Endodermal cell (in vitro differentiated cells): ENCODE measurements at regions not wholly inside any gene's neighbourhood (a gene's known extent, or its start where the extent isn't known, plus 50 kb on each side); places are given as distances from the start of the nearest gene placed in this dataset.

ENCODE experiments used
- DNase-seq: peaks from one replicate; pipeline ENCODE4 v3.0.0-alpha.2; 2017
- H3K27ac ChIP-seq: 2 replicates; pipeline ENCODE4 v1.5.1; 2013; ENCODE audit warnings: mild to moderate bottlenecking, low read depth, low read length, moderate library complexity
- H3K27me3 ChIP-seq: 2 replicates; pipeline ENCODE4 v1.6.1; 2013; ENCODE audit warnings: mild to moderate bottlenecking, low read length, moderate library complexity; ENCODE audit not compliant: insufficient read depth, control insufficient read depth, poor library complexity, severe bottlenecking
- H3K36me3 ChIP-seq: 2 replicates; pipeline ENCODE4 v1.7.0; 2013; ENCODE audit warnings: mild to moderate bottlenecking, low read length, moderate library complexity; ENCODE audit not compliant: control insufficient read depth, insufficient read depth
- H3K4me1 ChIP-seq: one replicate; pipeline ENCODE4 v1.7.0; 2013; ENCODE audit warnings: low read length; ENCODE audit not compliant: control insufficient read depth, insufficient read depth
- H3K4me3 ChIP-seq: 2 replicates; pipeline ENCODE4 v1.5.1; 2013; ENCODE audit warnings: mild to moderate bottlenecking, low read length, moderate library complexity
- H3K9ac ChIP-seq: 2 replicates; pipeline ENCODE4 v1.6.1; 2013; ENCODE audit warnings: mild to moderate bottlenecking, low read length, moderate library complexity; ENCODE audit not compliant: poor library complexity, severe bottlenecking; ENCODE audit errors: extremely low read depth
- H3K9me3 ChIP-seq: 2 replicates; pipeline ENCODE4 v1.6.1; 2013; ENCODE audit warnings: mild to moderate bottlenecking, low read length, moderate library complexity; ENCODE audit not compliant: control insufficient read depth
- H3K27ac Mint-ChIP-seq: 2 replicates; pipeline ENCODE4 v1.8.0; 2020; ENCODE audit warnings: mixed read lengths
- H3K27me3 Mint-ChIP-seq: 2 replicates; pipeline ENCODE4 v1.8.0; 2021; ENCODE audit warnings: mild to moderate bottlenecking, mixed read lengths; ENCODE audit not compliant: insufficient read depth
- H3K36me3 Mint-ChIP-seq: 2 replicates; pipeline ENCODE4 v1.8.0; 2020; ENCODE audit warnings: low read depth, mixed read lengths
- H3K4me1 Mint-ChIP-seq: 2 replicates; pipeline ENCODE4 v1.8.0; 2020; ENCODE audit warnings: mixed read lengths
- H3K4me3 Mint-ChIP-seq: 2 replicates; pipeline ENCODE4 v1.8.0; 2020; ENCODE audit warnings: mild to moderate bottlenecking, moderate library complexity, mixed read lengths
- H3K9me3 Mint-ChIP-seq: 2 replicates; pipeline ENCODE4 v1.8.0; 2020; ENCODE audit warnings: mild to moderate bottlenecking, mixed read lengths
- WGBS, 2 experiments: methylation state at CpG; one replicate each; pipeline versions ENCODE4 v1.1.5 to v1.1.7; 2013; ENCODE audit warnings: missing lambda C conversion rate in 2 of 2, mixed read lengths in 1 of 2; ENCODE audit not compliant: insufficient coverage in 1 of 2, insufficient read length in 1 of 2; 5-methylcytosine and 5-hydroxymethylcytosine counted together
- TF ChIP-seq, protein P1 (sequence below): fragments of 200-600 bp; sonication (generic); conservative IDR thresholded peaks from 2 replicates; pipeline ENCODE4 v1.5.0; 2021; ENCODE audit warnings: antibody characterized with exemption, mild to moderate bottlenecking

- 93 to 100% methylated on average over 2 to 4 of the region's 4 CpGs for WGBS, 2 experiments
- no peak for DNase-seq
- Mint-ChIP-seq H3K36me3 (no peaks in the 10 kb centered on the region), H3K27ac (no peak overlapping the region), H3K27me3 (no peaks in the 10 kb centered on the region), H3K4me1 (no peaks in the 10 kb centered on the region), H3K4me3 (no peak overlapping the region), H3K9me3 (peaks cover 14% of the 10 kb centered on the region)
- Histone ChIP-seq H3K27ac (no peak overlapping the region), H3K4me1 (no peaks in the 10 kb centered on the region), H3K27me3 (no peaks in the 10 kb centered on the region), H3K9me3 (peaks cover 16% of the 10 kb centered on the region), H3K9ac (no peak overlapping the region), H3K4me3 (no peak overlapping the region), H3K36me3 (no peaks in the 10 kb centered on the region)
- TF ChIP-seq, protein P1, sequence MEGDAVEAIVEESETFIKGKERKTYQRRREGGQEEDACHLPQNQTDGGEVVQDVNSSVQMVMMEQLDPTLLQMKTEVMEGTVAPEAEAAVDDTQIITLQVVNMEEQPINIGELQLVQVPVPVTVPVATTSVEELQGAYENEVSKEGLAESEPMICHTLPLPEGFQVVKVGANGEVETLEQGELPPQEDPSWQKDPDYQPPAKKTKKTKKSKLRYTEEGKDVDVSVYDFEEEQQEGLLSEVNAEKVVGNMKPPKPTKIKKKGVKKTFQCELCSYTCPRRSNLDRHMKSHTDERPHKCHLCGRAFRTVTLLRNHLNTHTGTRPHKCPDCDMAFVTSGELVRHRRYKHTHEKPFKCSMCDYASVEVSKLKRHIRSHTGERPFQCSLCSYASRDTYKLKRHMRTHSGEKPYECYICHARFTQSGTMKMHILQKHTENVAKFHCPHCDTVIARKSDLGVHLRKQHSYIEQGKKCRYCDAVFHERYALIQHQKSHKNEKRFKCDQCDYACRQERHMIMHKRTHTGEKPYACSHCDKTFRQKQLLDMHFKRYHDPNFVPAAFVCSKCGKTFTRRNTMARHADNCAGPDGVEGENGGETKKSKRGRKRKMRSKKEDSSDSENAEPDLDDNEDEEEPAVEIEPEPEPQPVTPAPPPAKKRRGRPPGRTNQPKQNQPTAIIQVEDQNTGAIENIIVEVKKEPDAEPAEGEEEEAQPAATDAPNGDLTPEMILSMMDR: no peak
These were observed 82.1 kb upstream of the MOCS2 start for GRCh38 chr5:53191548-53192165.

GRCh38 chr5:53194086-53194485 is 84.5 kb upstream of the MOCS2 start:
- Histone ChIP-seq H3K9ac (no peak overlapping the region), H3K4me3 (no peak overlapping the region), H3K4me1 (no peaks in the 10 kb centered on the region), H3K27ac (no peak overlapping the region), H3K27me3 (no peaks in the 10 kb centered on the region), H3K9me3 (peaks cover 16% of the 10 kb centered on the region), H3K36me3 (no peaks in the 10 kb centered on the region)
- no peak overlapping the region for H3K27ac Mint-ChIP-seq
- peaks cover 14% of the 10 kb centered on the region for H3K9me3 Mint-ChIP-seq
- TF ChIP-seq, protein P1: no peak
- H3K4me1 Mint-ChIP-seq: no peaks in the 10 kb centered on the region
- H3K4me3 Mint-ChIP-seq: no peak overlapping the region
- no peaks in the 10 kb centered on the region for H3K27me3 Mint-ChIP-seq
- no peaks in the 10 kb centered on the region for H3K36me3 Mint-ChIP-seq
- no peak for DNase-seq
- 77 to 82% methylated on average over 2 of the region's 2 CpGs for WGBS, 2 experiments

GRCh38 chr5:53199882-53200281 is 90.3 kb upstream of the MOCS2 start:
- no peaks in the 10 kb centered on the region for H3K4me1 Mint-ChIP-seq
- H3K4me3 ChIP-seq: no peak overlapping the region
- no peaks in the 10 kb centered on the region for H3K4me1 ChIP-seq
- no peak overlapping the region for H3K27ac Mint-ChIP-seq
- H3K9ac ChIP-seq: no peak overlapping the region
- no peak overlapping the region for H3K27ac ChIP-seq
- H3K27me3 ChIP-seq: no peaks in the 10 kb centered on the region
- H3K4me3 Mint-ChIP-seq: no peak overlapping the region
- no peaks in the 10 kb centered on the region for H3K36me3 Mint-ChIP-seq
- no peaks in the 10 kb centered on the region for H3K9me3 ChIP-seq
- TF ChIP-seq, protein P1: no peak
- no peaks in the 10 kb centered on the region for H3K9me3 Mint-ChIP-seq
- DNase-seq: no peak
- H3K27me3 Mint-ChIP-seq: no peaks in the 10 kb centered on the region
- no peaks in the 10 kb centered on the region for H3K36me3 ChIP-seq
